OCI-LY7 (cell line): ENCODE measurements at regions not wholly inside any gene's neighbourhood (a gene's known extent, or its start where the extent isn't known, plus 50 kb on each side); places are given as distances from the start of the nearest gene placed in this dataset.

Source experiments
- BruUV-seq: library from RNA; stranded (reverse); fragments of 400-500 nt; replicated peaks from 2 replicates; lab custom pipeline; 2021; lab: Mats Ljungman, UMichigan
- CTCF ChIA-PET: fragments of 300-600 bp; sonication (Branson Sonifier 250); formaldehyde crosslinking; loops from one replicate; lab custom pipeline; 2022; ENCODE audit warnings: antibody characterized with exemption; ENCODE audit not compliant: unreplicated experiment; lab: Charles Lee
- POLR2A ChIA-PET: fragments of 300-600 bp; sonication (Branson Sonifier 250); formaldehyde crosslinking; loops from one replicate; lab custom pipeline; 2022; ENCODE audit warnings: antibody characterized with exemption; lab: Charles Lee
- DNase-seq: peaks from one replicate; pipeline ENCODE4 v3.0.0-alpha.2; 2015; ENCODE audit warnings: low spot score
- H2AFZ ChIP-seq: fragments of 200-600 bp; sonication (generic), shearing (Covaris generic); 2 replicates; pipeline ENCODE4 v1.6.1; 2014; ENCODE audit warnings: mild to moderate bottlenecking, antibody characterized with exemption, low read length, moderate library complexity
- H3K27ac ChIP-seq: fragments of 200-600 bp; sonication (generic); 2 replicates; pipeline ENCODE4 v1.5.1; 2014; ENCODE audit warnings: mixed run types, low read depth, mild to moderate bottlenecking, moderate library complexity, low read length, inconsistent platforms; ENCODE audit not compliant: poor library complexity, severe bottlenecking
- H3K36me3 ChIP-seq: fragments of 200-600 bp; sonication (generic); 2 replicates; pipeline ENCODE4 v1.6.1; 2014; ENCODE audit warnings: mild to moderate bottlenecking, antibody characterized with exemption, low read length, moderate library complexity, mixed read lengths; ENCODE audit not compliant: insufficient read depth
- H3K4me1 ChIP-seq: fragments of 200-600 bp; sonication (generic); 2 replicates; pipeline ENCODE4 v1.5.1; 2014; ENCODE audit warnings: mild to moderate bottlenecking, low read length; ENCODE audit not compliant: insufficient read depth, poor library complexity, severe bottlenecking
- H3K4me2 ChIP-seq: fragments of 200-600 bp; sonication (generic); 2 replicates; pipeline ENCODE4 v1.6.1; 2014; ENCODE audit warnings: mild to moderate bottlenecking, low read length
- H3K4me3 ChIP-seq: fragments of 200-600 bp; sonication (generic); 2 replicates; pipeline ENCODE4 v1.5.1; 2014; ENCODE audit warnings: mild to moderate bottlenecking, low read depth, low read length; ENCODE audit not compliant: poor library complexity, severe bottlenecking
- H3K79me2 ChIP-seq: fragments of 200-600 bp; sonication (generic); 2 replicates; pipeline ENCODE4 v1.6.1; 2016; ENCODE audit warnings: low read depth, mild to moderate bottlenecking, low read length, moderate library complexity, mixed read lengths; ENCODE audit not compliant: insufficient read depth
- H3K9me2 ChIP-seq: fragments of 200-600 bp; sonication (generic); 2 replicates; pipeline ENCODE4 v1.6.1; 2016; ENCODE audit warnings: mild to moderate bottlenecking, low read length, mixed read lengths; ENCODE audit not compliant: insufficient read depth
- H3K9me3 ChIP-seq: fragments of 200-600 bp; sonication (generic); 2 replicates; pipeline ENCODE4 v1.6.1; 2014; ENCODE audit warnings: mild to moderate bottlenecking, mixed run types, low read length, mixed read lengths
- H4K20me1 ChIP-seq: fragments of 200-600 bp; sonication (generic); 2 replicates; pipeline ENCODE4 v1.6.1; 2014; ENCODE audit warnings: mild to moderate bottlenecking, antibody characterized with exemption, low read length, moderate library complexity, mixed read lengths; ENCODE audit not compliant: insufficient read depth
- CTCF ChIP-seq: fragments of 200-600 bp; sonication (generic); conservative IDR thresholded peaks from 2 replicates; pipeline ENCODE4 v1.5.1; 2014; ENCODE audit warnings: mild to moderate bottlenecking, antibody characterized with exemption, low read length, moderate library complexity, mixed read lengths
- EZH2phosphoT487 ChIP-seq: fragments of 200-600 bp; sonication (generic); IDR thresholded peaks from 2 replicates; pipeline ENCODE4 v1.6.1; 2018; ENCODE audit warnings: low read depth, borderline replicate concordance, mild to moderate bottlenecking, mixed run types, antibody characterized with exemption, low read length, moderate library complexity, mixed read lengths
- intact Hi-C: fragments of 100-400 bp; cut with micrococcal nuclease; formaldehyde crosslinking; loops from one replicate; pipeline ENCODE4 v1.10.0; 2022; ENCODE audit not compliant: unreplicated experiment

GRCh38 chr9:107740088-107740980, 250.8 kb upstream of the KLF4 start:
- intact Hi-C loops, result no loop called here
- Histone ChIP-seq H3K79me2 (no peaks in the 10 kb centered on the region), H3K36me3 (no peaks in the 10 kb centered on the region), H3K27ac (no peak overlapping the region), H3K9me3 (no peaks in the 10 kb centered on the region), H3K9me2 (no peaks in the 10 kb centered on the region), H3K4me1 (no peaks in the 10 kb centered on the region), H2AFZ (no peak overlapping the region), H4K20me1 (no peaks in the 10 kb centered on the region), H3K4me3 (no peak overlapping the region), H3K4me2 (no peak overlapping the region)
- no peak for DNase-seq
- ChIA-PET CTCF (no interaction called here), POLR2A (interaction anchor here (0.6 kb wide), 1 partner anchor 78 kb away, joined by 3 read pairs; no protein-coding TSS in a partner anchor)
- BruUV-seq, result no TSS peak
- no peak for TF ChIP-seq EZH2phosphoT487
- no peak for TF ChIP-seq CTCF

- H3K36me3 ChIP-seq, result no peaks in the 10 kb centered on the region
- H2AFZ ChIP-seq, result no peak overlapping the region
- H3K4me2 ChIP-seq, result no peak overlapping the region
- intact Hi-C loops, result no loop called here
- no TSS peak for BruUV-seq
- ChIA-PET CTCF (no interaction called here), POLR2A (no interaction called here)
- H4K20me1 ChIP-seq, result no peaks in the 10 kb centered on the region
- TF ChIP-seq CTCF, result no peak
- TF ChIP-seq EZH2phosphoT487, result no peak
- no peaks in the 10 kb centered on the region for H3K4me1 ChIP-seq
- H3K9me3 ChIP-seq, result no peaks in the 10 kb centered on the region
- no peaks in the 10 kb centered on the region for H3K9me2 ChIP-seq
- no peak overlapping the region for H3K27ac ChIP-seq
- no peak overlapping the region for H3K4me3 ChIP-seq
- H3K79me2 ChIP-seq, result no peaks in the 10 kb centered on the region
- DNase-seq, result no peak
Observed at GRCh38 chr9:107739601-107740082, 250.1 kb upstream of the KLF4 start.

- intact Hi-C loops, result no loop called here
- Histone ChIP-seq H3K9me2 (no peaks in the 10 kb centered on the region), H2AFZ (no peak overlapping the region), H4K20me1 (no peaks in the 10 kb centered on the region), H3K4me1 (no peaks in the 10 kb centered on the region), H3K4me3 (no peak overlapping the region), H3K36me3 (no peaks in the 10 kb centered on the region), H3K4me2 (no peak overlapping the region), H3K9me3 (no peaks in the 10 kb centered on the region), H3K27ac (no peak overlapping the region), H3K79me2 (no peaks in the 10 kb centered on the region)
- ChIA-PET POLR2A (no interaction called here), CTCF (no interaction called here)
- TF ChIP-seq EZH2phosphoT487, result no peak
- no peak for TF ChIP-seq CTCF
- no TSS peak for BruUV-seq
- no peak for DNase-seq
Observed at GRCh38 chr9:107738789-107739188, 249.2 kb upstream of the KLF4 start.
